Breast epithelium (tissue), 4 donors: ENCODE measurements at regions not wholly inside any gene's neighbourhood (a gene's known extent, or its start where the extent isn't known, plus 50 kb on each side); places are given as distances from the start of the nearest gene placed in this dataset.

ENCODE experiments used
- DNase-seq, 2 donors: peaks; one replicate each; pipeline ENCODE4 v3.0.0-alpha.2; 2019; ENCODE audit warnings: low spot score in 2 of 2
- H3K27ac ChIP-seq, 2 donors: fragments of 200-600 bp; sonication (generic) in 1 of 2; one replicate each; pipeline ENCODE4 v1.5.1; 2016 to 2019; ENCODE audit warnings: mild to moderate bottlenecking in 1 of 2
- H3K27me3 ChIP-seq, 2 donors: fragments of 200-600 bp; sonication (generic) in 1 of 2; one replicate each; pipeline versions ENCODE4 v1.5.1 to v1.6.0; 2017 to 2019; ENCODE audit warnings: control low read depth in 1 of 2, mild to moderate bottlenecking in 1 of 2
- H3K36me3 ChIP-seq: fragments of 200-600 bp; one replicate; pipeline ENCODE4 v1.5.1; 2019
- H3K4me1 ChIP-seq, 2 donors: fragments of 200-600 bp; sonication (generic); one replicate each; pipeline ENCODE4 v1.5.1; 2016 to 2019; ENCODE audit warnings: control low read depth in 1 of 2
- H3K4me3 ChIP-seq, 3 donors: fragments of 200-600 bp; sonication (generic); 1 replicate in 2 of 3; 2 replicates in 1 of 3; pipeline ENCODE4 v1.5.1; 2016 to 2019; ENCODE audit warnings: mild to moderate bottlenecking in 3 of 3, moderate library complexity in 2 of 3
- H3K9me3 ChIP-seq, 2 donors: fragments of 200-600 bp; sonication (generic) in 1 of 2; one replicate each; pipeline ENCODE4 v1.5.1; 2016 to 2019; ENCODE audit warnings: control low read depth in 1 of 2
- CTCF ChIP-seq, 3 donors: fragments of 450-650 bp; IDR thresholded peaks; one replicate each; pipeline ENCODE4 v1.5.1; 2016 to 2017; ENCODE audit warnings: antibody characterized with exemption in 3 of 3, mild to moderate bottlenecking in 3 of 3, moderate library complexity in 3 of 3
- POLR2A ChIP-seq: fragments of 450-650 bp; IDR thresholded peaks from one replicate; pipeline ENCODE4 v1.6.1; 2016; ENCODE audit warnings: antibody characterized with exemption, mild to moderate bottlenecking, moderate library complexity
- POLR2AphosphoS5 ChIP-seq, 3 donors: sonication (generic); formaldehyde crosslinking; IDR thresholded peaks; one replicate each; pipeline ENCODE4 v1.6.1; 2017; ENCODE audit warnings: antibody characterized with exemption in 3 of 3
- intact Hi-C: fragments of 100-400 bp; cut with DNase I; formaldehyde crosslinking; loops from one replicate; pipeline ENCODE4 v1.15.1; 2023; ENCODE audit warnings: low total_unique reads

- Histone ChIP-seq H3K9me3 (no peaks in the 10 kb centered on the region), H3K27ac (no peak overlapping the region), H3K27me3 (no peaks in the 10 kb centered on the region), H3K4me3 (no peak overlapping the region), H3K36me3 (no peaks in the 10 kb centered on the region), H3K4me1 (no peaks in the 10 kb centered on the region)
- intact Hi-C loops = no loop called here
- DNase-seq = no peak
- TF ChIP-seq POLR2A = no peak
- no peak for TF ChIP-seq POLR2AphosphoS5 (IDR thresholded peaks at IDR 0.05)
- TF ChIP-seq CTCF (IDR thresholded peaks at IDR 0.05) = no peak
These were observed 263.0 kb downstream of the KLF12 start for GRCh38 chr13:73870970-73871935.

- intact Hi-C loops = no loop called here
- no peak for DNase-seq
- no peaks in the 10 kb centered on the region for H3K36me3 ChIP-seq
- no peak overlapping the region for H3K27ac ChIP-seq
- no peaks in the 10 kb centered on the region for H3K9me3 ChIP-seq
- H3K4me1 ChIP-seq = no peaks in the 10 kb centered on the region
- no peak overlapping the region for H3K4me3 ChIP-seq
- no peak for TF ChIP-seq POLR2AphosphoS5 (IDR thresholded peaks at IDR 0.05)
- no peak for TF ChIP-seq CTCF (IDR thresholded peaks at IDR 0.05)
- no peak for TF ChIP-seq POLR2A
- no peaks in the 10 kb centered on the region for H3K27me3 ChIP-seq
These were observed 264.0 kb downstream of the KLF12 start for GRCh38 chr13:73870036-73870741.

- Histone ChIP-seq H3K36me3 (no peaks in the 10 kb centered on the region), H3K9me3 (no peaks in the 10 kb centered on the region)
These were observed 269.2 kb downstream of the KLF12 start for GRCh38 chr13:73865027-73865426.

GRCh38 chr13:73861136-73861535 is 273.1 kb downstream of the KLF12 start:
- H3K27me3 ChIP-seq = no peaks in the 10 kb centered on the region
- no peak for TF ChIP-seq CTCF (IDR thresholded peaks at IDR 0.05)
- TF ChIP-seq POLR2A = no peak
- no peak for TF ChIP-seq POLR2AphosphoS5 (IDR thresholded peaks at IDR 0.05)
- H3K9me3 ChIP-seq = no peaks in the 10 kb centered on the region
- H3K36me3 ChIP-seq = no peaks in the 10 kb centered on the region
- no peak for DNase-seq
- no peak overlapping the region for H3K27ac ChIP-seq
- intact Hi-C loops = no loop called here
- no peaks in the 10 kb centered on the region for H3K4me1 ChIP-seq
- H3K4me3 ChIP-seq = no peak overlapping the region

More at GRCh38 chr13:73865027-73865426, 269.2 kb downstream of the KLF12 start:
- intact Hi-C loops = no loop called here
- no peak for DNase-seq
- Histone ChIP-seq H3K27ac (no peak overlapping the region), H3K4me3 (no peak overlapping the region), H3K27me3 (no peaks in the 10 kb centered on the region), H3K4me1 (no peaks in the 10 kb centered on the region)
- TF ChIP-seq POLR2AphosphoS5 (IDR thresholded peaks at IDR 0.05) = no peak
- TF ChIP-seq CTCF (IDR thresholded peaks at IDR 0.05) = no peak
- TF ChIP-seq POLR2A = no peak

GRCh38 chr13:73860501-73860900 is 273.7 kb downstream of the KLF12 start:
- Histone ChIP-seq H3K9me3 (no peaks in the 10 kb centered on the region), H3K4me1 (no peaks in the 10 kb centered on the region), H3K4me3 (no peak overlapping the region), H3K36me3 (no peaks in the 10 kb centered on the region), H3K27ac (no peak overlapping the region), H3K27me3 (no peaks in the 10 kb centered on the region)
- TF ChIP-seq POLR2A = no peak
- TF ChIP-seq POLR2AphosphoS5 (IDR thresholded peaks at IDR 0.05) = no peak
- no peak for TF ChIP-seq CTCF (IDR thresholded peaks at IDR 0.05)
- DNase-seq = no peak
- intact Hi-C loops = no loop called here
